GM19025 (cell line): ENCODE measurements at regions not wholly inside any gene's neighbourhood (a gene's known extent, or its start where the extent isn't known, plus 50 kb on each side); places are given as distances from the start of the nearest gene placed in this dataset.

Experiments used
- ATAC-seq: cut with Tn5 transposase; IDR thresholded peaks from one replicate; pipeline ENCODE4 v1.9.1; 2021; ENCODE audit warnings: mild to moderate bottlenecking, low read depth, moderate library complexity; ENCODE audit not compliant: unreplicated experiment

DNA sequence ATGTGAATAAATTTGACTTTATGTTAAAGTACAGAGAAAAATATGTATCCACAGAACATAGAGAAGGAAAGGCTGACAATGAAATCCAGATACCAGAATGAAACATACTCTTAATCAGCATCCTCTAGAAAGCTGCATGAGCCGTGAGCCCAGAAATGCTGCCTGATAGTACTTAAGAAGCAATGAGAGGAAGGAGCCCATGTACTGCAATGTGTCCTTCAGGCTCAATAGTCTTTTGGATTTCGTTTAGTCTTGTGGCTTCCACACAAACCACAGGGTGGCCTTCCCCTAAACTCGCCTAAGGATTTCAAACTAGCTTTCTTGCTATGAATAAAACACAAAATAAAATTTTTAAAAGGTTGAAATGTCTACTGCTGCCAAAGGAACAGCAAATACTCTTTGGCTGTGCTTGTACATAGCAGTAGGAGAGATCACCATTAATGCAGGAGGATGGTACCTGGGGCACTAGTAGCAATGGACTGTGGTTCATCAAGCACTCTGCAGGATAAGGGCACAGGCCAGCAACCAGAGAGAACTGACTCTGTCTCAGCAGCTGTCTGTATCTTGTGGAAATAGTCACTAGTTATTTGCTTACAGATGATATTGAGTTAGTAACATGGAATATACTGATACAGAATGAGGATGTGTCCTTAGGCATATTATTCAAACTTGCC, 988.3 kb upstream of the LRFN5 start:
- ATAC-seq = no peak

DNA sequence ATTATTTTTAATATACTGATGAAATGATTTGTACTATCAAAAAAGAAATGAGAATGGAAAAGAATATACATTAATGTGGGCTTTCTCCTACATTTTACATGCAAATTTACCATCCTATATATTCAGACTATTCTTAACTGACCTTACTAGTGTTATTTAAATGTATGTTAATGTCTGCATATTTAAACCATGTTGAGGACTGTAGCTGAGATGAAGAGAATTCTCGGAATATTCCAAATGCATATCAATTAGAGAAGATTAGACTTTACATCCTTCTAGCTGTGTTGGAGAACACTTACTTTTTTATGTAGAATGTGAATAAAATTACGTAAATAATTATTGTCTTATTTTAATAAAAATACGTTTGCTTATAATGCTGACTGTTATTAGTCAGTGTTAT, 990.1 kb upstream of the LRFN5 start:
- ATAC-seq = no peak

DNA sequence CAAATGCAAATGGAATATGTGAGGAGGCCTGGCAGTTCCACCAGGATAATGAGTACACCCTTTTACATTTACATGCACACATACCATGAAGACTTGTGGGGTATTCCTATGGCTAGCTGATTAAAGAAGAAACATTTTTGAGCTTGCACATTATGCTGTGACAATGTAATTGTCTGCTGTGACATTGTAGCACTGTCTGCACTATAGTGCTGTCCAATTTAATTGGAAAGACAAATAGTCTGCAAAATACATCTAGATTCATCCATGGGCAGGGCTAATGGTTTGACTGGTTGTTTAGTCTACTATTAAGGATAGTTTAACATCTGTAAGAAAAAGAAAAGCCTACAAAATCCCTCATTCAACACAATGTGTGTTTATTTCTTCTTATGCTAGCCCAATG, 1005.6 kb upstream of the LRFN5 start:
- no peak for ATAC-seq

DNA sequence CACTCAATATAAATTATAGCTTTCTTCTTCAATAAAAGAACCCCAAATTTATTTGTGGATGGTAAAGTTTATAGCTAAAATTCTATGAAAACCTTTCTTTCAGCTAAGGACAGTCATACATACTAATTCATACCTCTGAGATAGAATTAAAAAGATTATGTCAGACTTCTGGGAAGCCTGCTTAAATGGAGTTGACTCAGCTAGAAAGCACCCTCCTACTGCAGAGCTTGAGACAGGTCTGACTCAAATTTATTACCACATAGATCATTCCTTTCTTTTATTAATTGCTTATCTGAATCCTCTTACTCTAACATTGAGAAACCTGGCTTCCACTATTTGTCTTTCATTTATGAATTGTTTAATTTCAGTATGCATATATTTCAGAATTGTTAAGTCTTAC, 1007.0 kb upstream of the LRFN5 start:
- ATAC-seq = no peak

DNA sequence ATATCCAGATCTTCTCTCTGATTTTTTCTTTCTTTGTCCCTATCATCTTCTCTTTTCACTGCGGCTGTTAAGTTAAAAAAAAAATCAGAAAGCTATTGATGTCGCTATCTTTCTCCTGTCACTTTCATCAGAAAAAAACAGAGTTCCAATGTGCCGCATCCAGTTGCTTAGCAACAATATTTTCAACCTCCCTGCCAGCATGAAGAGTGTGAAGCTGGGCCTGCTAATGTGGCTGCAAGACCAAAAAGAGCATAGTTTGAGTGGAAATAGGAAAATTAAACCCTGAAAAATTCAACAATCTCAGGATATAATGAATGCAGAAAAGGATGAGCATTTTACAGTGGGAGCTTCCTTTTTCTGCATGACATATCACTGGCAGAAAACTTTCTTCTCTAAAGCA, 1025.4 kb upstream of the LRFN5 start:
- no peak for ATAC-seq

DNA sequence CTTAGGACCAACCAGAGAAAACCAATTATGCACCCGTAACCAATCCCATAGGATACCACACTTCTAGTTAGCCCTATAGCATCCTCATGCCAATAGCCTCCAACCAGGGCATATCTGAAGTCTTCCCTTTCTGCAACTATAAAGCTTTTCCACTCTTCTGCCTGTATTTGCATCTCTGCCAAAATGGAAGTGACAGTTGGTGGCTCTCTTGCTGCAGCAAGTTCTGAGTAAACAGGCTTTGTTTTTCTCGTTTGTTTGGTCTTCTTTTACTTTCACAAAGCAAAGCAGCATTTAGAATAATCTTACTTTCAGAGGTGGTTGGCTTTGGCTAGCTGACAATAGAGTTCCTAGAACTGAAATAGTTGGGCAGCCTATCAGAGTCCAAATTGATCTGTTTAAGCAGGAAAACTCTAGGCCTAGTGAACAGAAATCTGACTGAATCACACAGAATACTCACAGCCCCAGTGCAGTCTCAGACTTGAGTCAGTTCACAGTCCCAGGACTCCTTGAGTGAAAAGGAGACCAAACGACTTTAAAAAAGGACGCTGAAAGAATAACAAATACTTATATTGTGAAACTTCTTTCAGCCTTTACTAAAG, 1029.7 kb upstream of the LRFN5 start:
- ATAC-seq = no peak

DNA sequence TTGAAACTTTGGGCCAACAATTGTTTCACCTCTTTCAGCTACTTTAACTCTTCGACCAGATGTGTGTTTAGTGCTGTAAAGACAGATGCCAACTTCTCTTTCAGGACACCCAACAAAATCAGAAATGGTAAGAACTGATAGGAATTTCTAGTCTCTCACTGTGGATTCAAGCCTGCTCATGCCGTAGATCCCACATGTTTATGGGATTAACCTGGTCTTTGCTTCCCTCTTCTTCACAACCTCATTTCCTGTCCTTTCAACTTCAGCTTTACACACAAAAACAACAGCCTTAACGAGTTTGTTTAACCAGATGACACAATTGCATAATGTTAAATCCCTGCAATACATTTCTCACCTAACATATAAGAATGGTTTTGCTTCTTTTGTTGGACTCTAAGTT, 1031.9 kb upstream of the LRFN5 start:
- ATAC-seq = no peak

DNA sequence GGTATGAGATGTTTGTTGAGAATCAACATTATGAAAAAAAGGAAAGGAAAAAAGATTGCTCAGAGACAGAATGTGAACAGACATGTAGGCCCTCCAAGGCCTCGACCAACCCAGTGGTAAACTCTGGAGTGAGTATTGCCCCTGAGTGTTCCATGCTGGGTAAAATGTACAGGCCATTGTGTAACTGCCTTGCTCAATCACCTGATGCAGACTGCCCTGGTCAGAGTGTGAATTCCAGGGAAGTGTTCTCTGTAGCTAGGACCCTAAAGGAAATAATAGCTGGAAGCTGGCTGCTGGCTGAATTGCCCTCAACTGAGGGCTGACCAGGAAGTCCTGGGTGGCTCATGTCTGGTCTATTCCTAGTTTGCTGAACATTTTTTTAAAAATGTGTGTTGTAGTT, 1081.4 kb upstream of the LRFN5 start:
- ATAC-seq = no peak

DNA sequence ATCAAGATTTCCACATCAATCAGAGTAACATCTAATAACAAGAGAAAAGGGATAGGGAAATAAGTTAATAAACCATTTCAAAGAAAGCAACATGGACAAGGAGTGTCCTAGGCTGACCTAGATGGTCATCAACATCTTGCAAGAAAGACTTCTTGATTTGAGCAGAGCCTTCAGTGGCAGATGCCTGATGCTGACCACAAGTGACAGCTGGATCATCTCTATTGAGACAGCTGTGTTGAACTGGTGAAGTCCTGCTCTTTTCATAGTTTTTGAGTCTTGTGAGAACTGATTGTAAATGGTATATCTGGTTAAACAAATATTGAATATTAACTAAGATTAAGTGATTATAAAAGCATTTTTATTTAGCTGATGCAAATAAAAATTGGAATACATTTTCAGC, 1083.6 kb upstream of the LRFN5 start:
- ATAC-seq = no peak

DNA sequence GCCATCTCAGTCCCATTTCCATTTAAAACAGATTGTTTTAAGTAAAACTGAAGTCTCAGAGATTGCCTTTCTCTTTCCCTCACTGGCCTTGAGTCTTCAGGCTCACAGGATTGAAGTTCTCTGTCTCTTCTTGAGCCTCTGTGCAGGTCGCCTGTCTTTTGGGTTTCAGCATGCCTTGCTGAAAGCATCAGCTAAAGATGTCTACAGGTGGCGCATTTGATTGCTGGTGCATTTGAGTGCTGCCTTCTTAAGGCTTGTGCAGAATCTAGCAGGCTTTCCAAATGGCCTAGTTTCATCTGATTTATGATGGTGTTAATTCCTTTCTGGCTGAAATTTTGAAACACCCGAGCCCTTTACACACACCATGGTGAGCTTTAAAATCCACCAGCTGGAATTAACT, 1062.2 kb upstream of the FBXO33 start:
- ATAC-seq = no peak

DNA sequence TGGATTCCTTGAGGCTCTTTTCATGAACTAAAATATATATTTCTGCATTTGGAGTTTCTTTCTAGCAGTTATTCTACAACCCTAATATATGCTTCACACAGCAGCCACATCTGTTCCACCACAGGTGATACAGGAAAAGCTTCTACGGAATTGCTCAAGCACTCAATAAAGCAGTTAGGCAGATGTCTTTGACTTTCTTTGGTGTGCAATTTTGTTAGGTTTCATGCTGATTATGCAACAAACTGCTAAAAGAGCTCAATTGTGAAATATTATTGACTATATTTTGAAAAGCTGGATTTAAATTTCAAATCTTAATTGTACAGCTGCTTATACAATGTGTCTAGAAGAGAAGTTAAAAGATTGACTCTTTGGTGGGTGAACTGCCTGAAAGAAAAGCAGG, 1055.6 kb upstream of the FBXO33 start:
- ATAC-seq = no peak

DNA sequence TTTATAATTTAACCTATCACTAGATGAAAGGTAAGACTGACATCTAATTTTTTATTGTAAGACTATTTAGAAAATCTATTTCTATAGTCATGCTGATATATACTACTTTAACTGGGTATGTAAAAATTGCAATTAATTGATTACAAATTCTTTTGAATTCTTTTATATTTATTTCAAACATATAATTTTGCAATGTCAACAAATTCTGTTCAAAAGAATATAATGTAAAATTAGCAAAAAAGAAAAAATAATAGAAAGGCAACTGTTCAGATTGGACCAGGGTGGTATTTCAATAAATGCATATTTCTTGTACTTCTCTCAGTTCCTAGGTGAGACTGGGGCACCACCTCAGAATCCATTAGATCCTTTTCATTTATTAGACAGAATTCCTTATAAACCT, 1053.5 kb upstream of the FBXO33 start:
- ATAC-seq = no peak

DNA sequence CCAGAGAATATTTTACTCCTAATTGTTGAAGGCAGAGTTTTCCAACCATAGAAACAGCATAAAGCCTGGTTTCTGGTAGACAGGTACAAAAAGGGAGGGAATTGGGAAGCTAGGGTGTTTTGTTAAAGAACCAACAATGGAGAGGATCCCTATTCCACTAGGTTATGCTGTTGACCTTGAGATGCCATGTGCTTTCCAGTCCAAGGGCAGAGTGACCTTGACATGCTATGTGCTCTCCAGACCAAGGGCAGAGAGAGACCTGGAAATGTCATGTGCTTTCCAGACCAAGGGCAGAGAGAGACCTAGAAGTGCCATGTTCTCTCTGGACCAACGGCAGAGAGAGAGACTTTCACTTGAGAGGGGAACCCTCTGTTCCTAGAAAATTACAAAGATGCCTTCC, 1043.8 kb upstream of the FBXO33 start:
- no peak for ATAC-seq

DNA sequence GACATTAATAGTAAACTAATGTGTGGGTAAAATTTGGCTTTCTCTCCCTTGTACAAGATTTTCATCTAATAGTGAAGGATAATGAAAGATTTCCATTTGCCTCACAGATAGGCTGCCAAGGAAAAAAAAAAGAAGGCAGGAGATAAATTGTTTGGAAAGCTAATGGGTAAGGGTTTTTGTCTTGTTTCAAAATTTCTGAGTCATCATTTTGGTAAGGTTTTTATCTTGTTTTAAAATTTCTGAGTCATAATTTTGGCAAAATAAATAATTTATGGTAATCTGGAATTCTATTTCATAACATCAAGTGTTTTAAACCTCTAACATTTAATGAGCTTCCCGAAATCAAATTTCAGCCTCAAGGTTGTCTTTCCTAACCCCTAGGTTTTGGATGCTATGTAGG, 1035.7 kb upstream of the FBXO33 start:
- no peak for ATAC-seq

DNA sequence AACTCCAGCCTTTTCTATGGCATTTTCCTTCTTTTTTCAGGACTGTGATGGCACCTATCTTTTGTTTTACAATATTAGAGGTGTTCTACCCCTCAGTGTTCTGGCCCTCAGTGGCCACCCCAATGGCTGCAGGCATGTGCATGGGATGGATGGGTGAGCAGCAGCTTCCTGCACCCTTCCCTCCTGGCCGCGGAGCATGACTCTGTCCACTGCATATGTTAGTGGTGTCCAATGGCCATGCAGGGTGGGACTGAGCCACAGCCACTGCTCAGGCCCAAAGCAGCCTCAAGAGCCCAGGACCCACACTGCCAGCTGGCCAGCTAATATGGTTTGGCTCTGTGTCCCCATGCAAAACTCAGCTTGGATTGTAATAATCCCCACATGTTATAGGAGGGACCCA, 1032.3 kb upstream of the FBXO33 start:
- no peak for ATAC-seq

DNA sequence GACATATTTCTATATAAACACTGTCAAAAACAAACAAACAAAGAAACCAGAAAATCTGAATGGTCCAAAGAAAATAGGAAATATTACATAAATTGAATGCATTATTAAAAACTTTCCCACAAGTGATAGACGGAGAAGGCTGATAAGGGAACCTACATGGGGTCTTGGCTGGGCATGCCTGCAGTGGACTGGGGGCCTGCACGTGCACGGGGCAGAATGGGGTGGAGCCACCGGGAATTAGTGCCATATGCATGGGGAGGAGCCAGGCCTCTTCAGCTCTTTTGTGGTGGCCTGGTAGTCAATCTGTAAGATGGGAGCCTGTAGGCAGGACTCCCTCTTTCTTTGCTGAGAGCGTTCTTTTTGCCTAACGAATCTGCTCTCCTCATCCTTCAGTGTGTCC, 1031.7 kb upstream of the FBXO33 start:
- no peak for ATAC-seq

DNA sequence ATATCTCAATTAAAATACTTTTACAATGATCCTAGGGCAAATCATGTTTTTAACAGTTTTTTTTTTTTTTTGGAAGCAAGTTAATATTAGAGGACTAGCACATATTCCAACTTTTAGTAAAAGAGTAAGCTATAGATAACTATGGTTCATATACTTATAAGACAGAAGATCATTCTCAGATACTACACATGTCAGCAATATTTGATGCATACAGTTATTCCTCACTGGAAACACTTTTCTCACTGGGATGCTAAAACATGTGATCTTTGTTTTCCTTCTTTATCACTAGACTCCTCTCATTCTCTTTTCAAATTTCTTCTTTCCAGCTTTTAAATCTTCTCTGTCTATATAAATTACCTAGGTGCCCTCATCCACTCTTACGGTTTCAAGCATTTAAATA, 1020.4 kb upstream of the FBXO33 start:
- no peak for ATAC-seq

DNA sequence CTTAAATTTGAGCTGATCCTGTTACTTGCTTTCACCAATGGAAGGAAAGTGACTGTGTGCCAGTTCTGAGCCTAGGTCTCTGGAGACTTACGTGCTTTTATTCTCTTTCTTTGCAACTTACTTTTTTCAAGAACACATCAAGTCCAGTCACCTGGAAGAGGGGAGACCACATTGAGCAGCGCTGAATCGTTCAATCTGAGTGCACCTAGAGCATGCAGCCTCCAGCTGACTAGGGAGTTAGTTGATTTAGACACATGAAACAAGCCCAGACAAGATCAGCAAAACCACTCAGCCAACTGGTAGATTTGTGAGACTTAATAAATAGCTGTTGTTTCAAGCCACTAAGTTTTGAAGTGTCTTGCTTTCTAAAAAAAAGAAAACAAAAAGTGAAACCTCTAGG, 1014.8 kb upstream of the FBXO33 start:
- no peak for ATAC-seq

DNA sequence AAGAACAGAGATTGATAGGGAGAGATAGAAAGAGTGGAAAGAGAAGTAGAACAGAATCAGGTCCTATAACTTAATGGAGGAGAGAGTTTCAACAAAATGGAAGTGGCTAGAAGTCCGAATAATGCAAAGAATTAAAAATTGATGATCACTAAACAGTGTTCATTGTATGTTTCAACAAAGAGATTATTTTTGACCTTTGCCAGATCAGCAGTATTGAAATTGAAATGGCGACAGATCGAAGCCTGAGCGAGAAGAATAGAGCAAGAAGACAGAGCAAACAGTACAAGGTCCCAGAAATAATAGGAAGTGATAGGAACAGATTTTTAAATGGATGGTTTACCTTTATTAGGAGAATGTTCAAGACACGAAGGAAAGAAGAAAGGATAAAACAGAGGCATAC, 1012.8 kb upstream of the FBXO33 start:
- no peak for ATAC-seq

DNA sequence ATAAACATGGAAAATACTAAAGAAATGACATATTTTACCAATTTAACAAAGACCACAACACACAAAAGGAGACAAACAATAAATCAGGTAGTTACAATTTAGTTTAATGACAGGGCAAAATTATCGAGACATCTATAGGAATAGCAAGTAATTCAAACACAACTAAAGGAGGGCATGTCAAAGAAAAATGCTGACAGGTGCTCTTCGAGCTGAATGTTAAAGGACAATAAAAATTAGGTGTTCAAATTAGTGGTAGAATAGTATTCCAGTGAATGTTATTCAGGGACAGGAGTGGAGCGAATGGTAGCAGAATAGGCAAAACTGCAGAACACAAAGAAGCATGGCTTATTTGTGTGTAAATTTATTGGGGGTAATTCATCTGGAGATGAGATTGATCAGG, 1004.3 kb upstream of the FBXO33 start:
- ATAC-seq = no peak

DNA sequence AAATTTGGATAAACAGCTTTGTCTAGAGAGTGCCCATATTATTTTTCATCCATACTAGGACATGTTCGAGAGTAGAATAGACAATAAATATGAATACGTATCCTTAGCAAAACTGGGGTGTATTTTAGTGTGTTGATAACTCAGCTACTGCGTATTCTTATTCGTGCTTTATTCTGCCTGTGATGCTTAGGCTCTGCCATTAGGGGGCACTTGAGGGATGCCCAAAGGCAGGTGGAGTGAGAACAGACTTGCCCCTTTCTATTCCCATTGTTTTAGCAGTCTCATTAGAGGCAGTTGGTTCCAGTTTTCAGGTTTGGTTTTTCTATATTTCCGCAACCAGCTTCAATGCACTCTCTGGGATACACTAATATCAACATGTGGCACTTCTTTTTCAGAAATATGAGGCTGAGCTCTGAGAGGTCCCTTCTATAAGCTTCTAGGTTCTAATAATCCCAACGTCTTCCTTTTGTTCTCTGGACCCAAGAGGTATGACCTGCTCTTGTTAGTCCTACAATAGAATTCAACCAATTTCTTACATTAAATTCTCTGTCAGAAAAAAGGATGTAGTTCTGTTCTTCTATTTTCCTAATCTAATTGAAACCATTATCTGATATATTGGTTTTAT, 985.7 kb upstream of the FBXO33 start:
- no peak for ATAC-seq

DNA sequence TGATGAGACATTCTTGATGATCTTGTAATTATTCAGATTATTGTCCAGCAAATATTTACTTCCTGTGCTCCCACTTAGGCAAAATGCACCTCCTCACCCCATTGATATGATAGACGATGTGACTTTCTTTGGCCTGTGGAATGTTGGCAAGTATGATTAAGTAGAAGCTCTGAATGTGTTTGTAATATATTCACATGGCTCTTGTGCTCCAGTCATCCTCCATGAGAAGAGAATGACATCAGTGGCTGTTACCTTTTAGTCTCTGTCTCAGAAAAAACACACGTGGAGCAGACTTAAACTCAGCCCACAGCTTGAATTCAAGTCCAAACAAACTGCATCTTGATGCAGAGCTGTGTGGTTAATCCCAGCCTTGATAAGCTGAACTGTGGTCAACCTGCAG, 984.3 kb upstream of the FBXO33 start:
- no peak for ATAC-seq
